GM10248 (cell line): ENCODE measurements at regions not wholly inside any gene's neighbourhood (a gene's known extent, or its start where the extent isn't known, plus 50 kb on each side); places are given as distances from the start of the nearest gene placed in this dataset.

Experiments
- CTCF ChIA-PET: fragments of 300-600 bp; sonication (Branson Sonifier 250); formaldehyde crosslinking; extraction: SDS; loops from one replicate; lab custom pipeline; 2021; ENCODE audit warnings: antibody characterized with exemption; lab: Yijun Ruan, JAX
- POLR2A ChIA-PET: fragments of 350-650 bp; sonication (Branson Sonifier 250); formaldehyde crosslinking; extraction: SDS; loops from one replicate; lab custom pipeline; 2020; ENCODE audit warnings: antibody characterized with exemption; lab: Yijun Ruan, JAX
- DNase-seq: peaks from one replicate; pipeline ENCODE4 v3.0.0; 2012; ENCODE audit errors: extremely low spot score
- CTCF ChIP-seq: IDR thresholded peaks from 2 replicates; pipeline ENCODE4 v1.5.1; 2012; ENCODE audit warnings: mild to moderate bottlenecking, low read depth; ENCODE audit errors: extremely low read depth, missing control alignments, control extremely low read depth

DNA sequence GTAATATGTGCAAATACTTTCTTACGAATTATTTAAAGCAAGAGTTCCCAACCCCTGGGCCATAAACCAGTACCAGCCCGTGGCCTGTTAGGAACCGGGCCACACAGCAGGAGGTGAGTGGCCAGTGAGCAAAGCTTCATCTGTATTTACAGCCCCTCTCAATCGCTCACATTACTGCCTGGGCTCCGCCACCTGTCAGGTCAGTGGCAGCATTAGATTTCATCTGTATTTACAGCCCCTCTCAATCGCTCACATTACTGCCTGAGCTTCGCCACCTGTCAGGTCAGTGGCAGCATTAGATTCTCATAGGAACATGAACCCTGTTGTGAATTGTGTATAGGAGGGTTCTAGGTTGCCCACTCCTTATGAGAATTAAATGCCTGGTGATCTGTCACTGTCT, 142.0 kb downstream of the RNASET2 start:
- CTCF ChIA-PET = no interaction called here
- no peak for TF ChIP-seq CTCF
- POLR2A ChIA-PET = no interaction called here
- DNase-seq = no peak

GRCh38 chr6:166813461-166813860, 142.9 kb downstream of the RNASET2 start:
- CTCF ChIA-PET = interaction anchor here (1.5 kb wide), 1 partner anchor 30 kb away, joined by 3 read pairs; no protein-coding TSS in a partner anchor
- TF ChIP-seq CTCF = no peak
- no peak for DNase-seq
- POLR2A ChIA-PET = no interaction called here

GRCh38 chr6:166810864-166811263, 145.5 kb downstream of the RNASET2 start:
- TF ChIP-seq CTCF = no peak
- POLR2A ChIA-PET = no interaction called here
- CTCF ChIA-PET = interaction anchor here (1.1 kb wide), 1 partner anchor 36 kb away, joined by 5 read pairs; no protein-coding TSS in a partner anchor
- no peak for DNase-seq

GRCh38 chr6:166809721-166810120, 146.6 kb downstream of the RNASET2 start:
- ChIA-PET CTCF (no interaction called here), POLR2A (no interaction called here)
- TF ChIP-seq CTCF = no peak
- DNase-seq = no peak

- ChIA-PET POLR2A (no interaction called here), CTCF (no interaction called here)
- no peak for TF ChIP-seq CTCF
- DNase-seq = no peak
Observed at GRCh38 chr6:166806962-166807757, 149.2 kb downstream of the RNASET2 start.

- no peak for TF ChIP-seq CTCF
- ChIA-PET POLR2A (no interaction called here), CTCF (no interaction called here)
- DNase-seq = no peak
Observed at GRCh38 chr6:166806217-166806838, 150.0 kb downstream of the RNASET2 start.
